NCI-H2196 treated with DMSO at 0.1 percent for 48 hours (cell line): ENCODE measurements at regions not wholly inside any gene's neighbourhood (a gene's known extent, or its start where the extent isn't known, plus 50 kb on each side); places are given as distances from the start of the nearest gene placed in this dataset.
"Not testable (repeated sequence)": the region's sequence is repeated elsewhere in the genome, so short reads cannot be mapped to it uniquely, and the experiment has no call there.

Experiments used
- DNase-seq: peaks from one replicate; lab custom pipeline; 2025; ENCODE audit not compliant: unreplicated experiment; lab: John Stamatoyannopoulos, UW

DNA sequence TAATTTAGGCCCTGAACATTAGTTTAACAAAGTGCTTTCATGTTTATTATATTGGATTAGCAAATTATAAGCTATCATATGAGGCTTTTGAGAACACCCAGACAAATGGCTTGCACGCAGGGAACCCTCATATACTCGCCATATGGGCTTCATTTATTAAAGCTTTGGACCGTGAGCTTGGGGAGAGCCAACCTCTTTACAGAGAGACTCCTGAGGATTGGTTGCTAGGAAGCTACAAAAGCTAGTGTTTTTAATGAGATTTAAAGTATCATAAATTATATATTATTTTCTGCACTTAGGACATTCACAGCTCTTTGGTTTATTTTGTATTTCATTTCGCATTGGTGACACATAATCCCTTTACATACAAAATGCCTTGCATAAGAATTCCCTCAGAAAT lies 193.8 kb upstream of the TOX3 start:
- DNase-seq: no peak

DNA sequence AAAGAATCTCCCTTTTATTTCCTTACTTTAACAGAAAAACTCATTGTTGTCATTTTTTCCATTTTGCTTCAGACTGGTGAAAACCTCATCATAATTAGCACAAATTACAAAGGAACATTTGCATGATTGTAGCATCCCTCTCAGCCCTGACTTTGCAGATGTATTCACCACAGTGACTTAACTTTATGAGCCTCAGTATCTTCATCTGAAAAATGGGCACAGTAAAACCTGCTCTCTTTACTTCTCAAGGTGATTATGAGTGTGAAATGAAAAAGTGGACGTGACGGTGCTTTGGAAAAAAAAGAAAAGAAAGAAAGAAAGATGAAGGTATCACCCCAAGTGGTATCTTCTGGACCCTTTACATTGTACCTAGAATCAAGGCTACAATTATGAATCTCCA lies 193.4 kb upstream of the TOX3 start:
- DNase-seq: no peak

DNA sequence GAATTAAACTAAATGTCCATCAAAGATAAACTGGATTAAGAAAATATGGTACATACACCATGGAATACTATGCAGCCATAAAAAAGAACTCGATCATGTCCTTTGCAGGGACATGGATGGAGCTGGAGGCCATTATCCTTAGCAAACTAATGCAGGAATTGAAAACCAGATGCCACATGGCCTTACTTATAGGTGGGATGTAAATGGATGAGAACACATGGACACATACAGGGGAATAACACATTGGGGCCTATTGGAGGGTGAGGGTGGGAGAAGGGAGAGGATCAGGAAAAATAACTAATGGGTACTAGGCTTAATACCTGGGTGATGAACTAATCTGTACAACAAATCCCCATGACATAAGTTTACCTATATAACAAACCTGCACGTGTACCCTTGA lies 192.0 kb upstream of the TOX3 start:
- DNase-seq: not testable (repeated sequence)

DNA sequence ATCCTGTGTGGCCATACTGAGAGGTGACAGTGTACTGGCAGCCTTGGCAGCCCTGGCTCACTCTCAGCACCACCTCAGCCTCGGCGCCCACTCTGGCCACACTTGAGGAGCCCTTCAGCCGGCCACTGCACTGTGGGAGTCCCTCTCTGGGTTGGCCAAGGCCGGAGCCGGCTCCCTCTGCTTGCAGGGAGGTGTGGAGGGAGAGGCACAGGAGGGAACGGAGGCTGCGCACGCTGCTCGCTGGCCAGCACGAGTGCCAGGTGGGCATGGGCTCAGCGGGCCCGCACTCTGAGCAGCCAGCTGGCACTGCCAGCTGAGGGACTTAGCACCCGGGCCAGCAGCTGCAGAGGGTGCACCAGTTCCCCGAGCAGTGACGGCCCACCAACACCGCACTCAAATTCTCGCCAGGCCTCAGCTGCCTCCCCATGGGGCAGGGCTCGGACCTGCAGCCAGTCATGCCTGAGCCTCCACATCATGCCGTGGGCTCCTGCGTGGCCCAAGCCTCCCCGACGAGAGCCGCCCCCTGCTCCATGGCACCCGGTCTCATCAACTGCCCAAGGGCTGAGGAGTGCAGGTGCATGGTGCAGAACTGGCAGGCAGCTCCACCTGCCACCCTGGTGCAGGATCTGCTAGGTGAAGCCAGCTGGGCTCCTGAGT lies 184.4 kb upstream of the TOX3 start:
- DNase-seq: no peak

DNA sequence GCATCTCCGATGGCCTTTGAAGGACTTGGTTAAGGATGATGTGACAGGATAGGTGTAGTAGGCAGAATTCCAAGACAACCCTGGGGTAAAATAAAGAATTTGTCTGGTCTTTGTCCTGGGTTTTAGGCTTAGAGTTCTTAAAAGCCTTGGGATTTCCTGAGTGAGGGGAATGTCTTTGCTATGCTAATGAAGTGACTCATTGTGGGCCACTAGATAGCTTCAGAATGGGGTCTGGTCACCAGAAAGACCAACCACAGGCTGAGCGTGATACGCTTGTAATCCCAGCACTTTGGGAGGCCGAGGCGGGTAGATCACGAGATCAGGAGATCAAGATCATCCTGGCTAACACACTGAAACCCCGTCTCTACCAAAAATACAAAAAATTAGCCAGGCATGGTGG lies 182.8 kb upstream of the TOX3 start:
- no peak for DNase-seq

DNA sequence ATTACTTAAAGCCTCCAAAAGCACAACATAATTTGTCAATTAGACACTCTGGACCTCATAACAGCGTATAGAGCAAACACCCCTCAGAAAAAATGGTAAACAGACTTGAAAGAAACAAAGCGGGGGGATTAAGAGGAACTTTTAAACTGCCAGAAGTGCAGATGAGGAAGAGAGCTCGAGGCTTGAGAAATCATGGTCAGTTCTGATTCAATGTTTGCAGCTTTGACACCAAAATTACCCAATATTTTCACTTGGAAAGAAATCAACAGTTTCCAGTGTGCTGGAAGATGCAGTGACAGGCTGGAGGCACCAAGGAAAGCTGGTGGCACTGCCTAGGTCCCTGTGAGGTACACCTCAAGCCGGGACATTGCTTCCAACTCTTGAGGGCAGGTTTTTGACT lies 180.9 kb upstream of the TOX3 start:
- no peak for DNase-seq

DNA sequence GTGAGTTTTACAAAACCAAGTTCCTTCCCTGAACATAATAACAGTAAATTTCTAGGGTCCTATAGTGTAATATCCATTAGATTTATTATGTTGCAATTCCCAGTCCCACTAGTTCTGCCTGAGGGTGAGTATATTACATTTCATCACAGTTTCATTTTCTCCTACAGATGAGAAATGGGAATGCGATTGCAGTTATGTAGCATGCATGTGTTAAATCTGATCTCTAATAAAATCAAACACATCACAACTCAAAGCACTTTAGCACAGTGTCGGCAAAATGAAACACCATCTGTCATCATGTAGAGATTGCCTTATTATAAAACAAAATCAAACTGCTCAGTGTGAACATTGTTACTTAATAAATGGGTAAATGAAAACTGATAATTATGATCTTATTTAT lies 180.5 kb upstream of the TOX3 start:
- no peak for DNase-seq

DNA sequence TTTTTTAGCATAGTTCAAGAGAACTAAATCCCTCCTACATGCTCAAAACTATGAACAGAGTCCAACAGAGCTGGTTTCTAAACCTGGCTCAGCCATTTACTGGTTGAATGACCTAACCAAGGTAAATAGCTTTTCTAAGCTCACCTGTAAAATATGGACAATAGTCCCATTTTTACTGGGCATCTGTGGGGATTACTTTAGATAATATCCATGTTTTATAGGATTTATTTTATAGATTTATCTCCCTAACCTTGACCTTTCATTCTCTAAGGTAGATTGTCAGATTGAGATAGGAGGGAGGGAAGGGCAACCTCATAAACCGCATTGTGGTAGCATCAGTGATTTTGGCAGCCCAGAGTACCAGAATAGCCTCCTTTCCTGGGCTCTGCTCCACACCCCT lies 178.5 kb upstream of the TOX3 start:
- no peak for DNase-seq

DNA sequence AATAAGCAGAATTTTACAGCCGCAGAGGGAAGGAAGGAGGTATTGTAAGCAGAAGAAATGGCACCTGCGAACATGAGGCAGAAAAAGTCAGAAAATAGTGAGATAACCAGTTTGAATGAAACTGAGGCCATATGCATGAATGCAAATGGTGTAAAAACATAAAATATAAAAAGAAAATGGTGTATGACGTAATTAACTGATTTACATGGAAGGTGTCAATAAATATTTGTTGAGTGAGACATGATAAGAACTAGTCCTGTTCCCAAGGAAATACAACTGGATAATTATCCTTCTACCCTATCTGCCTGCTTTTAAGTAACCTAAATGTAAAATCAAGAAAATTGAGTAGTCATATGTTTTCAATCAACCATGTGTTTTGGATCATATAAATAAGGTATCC lies 178.1 kb upstream of the TOX3 start:
- no peak for DNase-seq

DNA sequence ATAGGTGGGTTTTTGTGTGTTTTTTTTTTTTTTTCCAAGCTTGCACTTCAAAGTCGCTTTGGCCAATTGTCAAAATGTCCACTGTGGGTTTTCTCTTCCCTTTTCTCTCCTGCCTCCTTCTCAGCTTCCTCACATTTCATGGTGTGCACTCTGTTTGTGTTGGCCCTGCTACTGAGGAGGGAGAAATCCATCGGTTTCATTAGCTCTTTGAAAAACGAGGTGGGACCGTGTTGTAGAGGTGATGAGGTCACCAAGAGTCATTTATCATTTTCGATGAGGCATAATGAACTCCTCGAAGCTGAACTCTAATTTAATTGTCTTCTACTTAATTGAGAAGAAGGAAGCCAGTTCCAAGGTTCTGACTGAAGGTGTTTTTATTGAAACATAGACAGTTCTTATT lies 174.4 kb upstream of the TOX3 start:
- no peak for DNase-seq

DNA sequence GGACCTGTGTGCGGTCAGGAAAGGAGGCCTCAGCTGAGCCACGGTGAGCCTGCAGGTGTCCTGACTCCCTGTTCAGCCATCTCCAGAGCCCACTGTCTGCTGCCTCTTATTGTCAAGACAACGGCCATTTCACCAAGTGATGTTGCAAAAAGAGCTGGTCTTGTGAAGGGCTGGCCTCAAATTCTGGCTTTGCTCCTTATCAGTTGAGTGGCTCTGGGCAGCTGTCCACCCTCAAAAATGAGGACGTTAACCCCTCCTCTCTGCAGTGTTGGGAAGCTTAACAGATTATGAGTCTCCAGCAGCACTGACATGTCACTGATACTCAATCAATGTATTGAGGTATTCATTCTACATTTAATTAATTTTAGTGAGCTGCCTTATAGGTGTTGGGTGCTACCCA lies 171.1 kb upstream of the TOX3 start:
- DNase-seq: no peak

DNA sequence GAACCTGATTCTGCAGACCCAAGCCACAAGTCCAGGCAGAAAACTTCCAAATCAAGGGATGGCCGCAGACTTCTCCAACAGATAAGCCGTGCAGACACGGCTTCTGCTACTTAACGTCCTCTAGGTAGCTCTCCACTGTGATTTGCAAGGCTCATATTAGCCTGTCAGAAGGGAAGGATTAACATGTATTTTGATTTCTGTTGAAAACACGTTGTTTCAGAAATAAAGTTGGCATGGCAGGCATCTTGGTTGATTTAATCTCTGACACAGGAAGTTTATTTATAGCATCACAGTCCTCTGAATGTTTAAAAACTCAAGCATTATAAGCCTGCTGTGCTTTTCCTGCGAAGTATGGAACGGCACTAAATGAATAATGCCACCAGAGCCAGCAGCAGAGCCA lies 166.8 kb upstream of the TOX3 start:
- DNase-seq: no peak

DNA sequence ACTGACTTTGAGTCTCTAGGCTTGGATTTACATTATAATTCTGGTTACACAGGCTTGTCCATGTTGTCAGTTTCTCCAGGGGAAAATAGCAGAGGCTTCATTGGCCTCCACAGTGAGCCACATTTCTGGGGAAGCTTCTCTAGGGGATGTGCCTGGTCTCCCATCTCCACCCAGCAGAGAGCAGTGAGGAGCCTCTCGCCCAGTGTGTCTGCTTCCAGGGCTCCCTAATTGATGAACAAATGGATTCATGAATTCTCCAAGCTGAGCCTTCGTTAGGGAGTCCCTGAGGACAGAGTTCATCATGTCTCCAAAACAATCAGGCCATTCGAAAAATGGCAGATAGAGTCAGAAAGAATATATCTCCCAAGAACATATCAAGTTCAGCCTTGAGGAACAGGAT lies 162.4 kb upstream of the TOX3 start:
- no peak for DNase-seq

DNA sequence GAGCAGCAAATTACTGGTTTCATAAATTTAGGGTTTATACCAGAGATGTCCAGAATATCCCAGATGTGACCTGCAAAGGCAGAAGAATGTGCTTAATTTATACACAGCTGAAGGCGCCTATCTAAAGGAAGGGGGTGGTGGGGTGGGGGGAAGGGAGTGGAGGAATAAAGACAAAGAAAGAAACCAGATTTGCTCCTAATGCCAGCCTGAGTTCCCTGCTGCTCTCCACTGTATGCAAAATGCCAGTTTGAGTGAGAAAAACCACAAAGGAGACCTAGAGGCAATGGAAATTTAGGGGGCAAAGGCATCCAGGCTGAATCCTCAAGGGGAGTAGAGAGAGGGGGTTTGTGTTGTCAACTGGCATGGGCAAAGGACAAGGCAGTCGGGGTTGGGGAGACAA lies 161.5 kb upstream of the TOX3 start:
- DNase-seq: no peak

DNA sequence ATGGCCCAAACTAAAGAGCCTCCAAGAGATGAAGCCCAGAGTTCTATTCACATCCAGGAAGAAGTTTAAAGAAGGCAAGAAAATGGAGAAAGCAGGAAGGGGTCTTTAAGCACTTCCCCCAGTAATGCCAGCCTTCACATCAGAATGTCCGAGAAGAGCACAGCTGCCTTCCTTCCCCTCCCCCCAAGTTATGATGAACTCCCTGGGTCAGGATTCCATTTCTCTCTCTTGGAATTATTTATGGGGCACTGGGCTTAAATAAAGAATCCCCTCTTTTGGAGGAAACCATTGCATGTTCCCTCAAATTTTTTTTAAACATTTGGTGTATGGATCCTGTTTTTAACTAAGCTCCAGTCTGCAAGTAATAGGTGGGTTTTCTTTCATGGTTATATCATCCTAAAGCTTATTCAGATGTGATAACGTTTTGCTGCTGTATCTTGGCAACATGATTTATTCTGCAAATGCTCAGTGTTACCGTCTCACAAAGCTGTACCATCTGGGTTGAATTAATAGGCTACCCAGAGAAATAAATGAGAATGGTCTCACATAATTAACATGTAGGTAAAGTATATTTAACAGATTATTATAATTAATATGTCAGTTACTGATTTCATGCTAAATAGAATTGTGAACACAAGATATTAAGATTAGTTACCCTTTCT lies 160.9 kb upstream of the TOX3 start:
- no peak for DNase-seq

DNA sequence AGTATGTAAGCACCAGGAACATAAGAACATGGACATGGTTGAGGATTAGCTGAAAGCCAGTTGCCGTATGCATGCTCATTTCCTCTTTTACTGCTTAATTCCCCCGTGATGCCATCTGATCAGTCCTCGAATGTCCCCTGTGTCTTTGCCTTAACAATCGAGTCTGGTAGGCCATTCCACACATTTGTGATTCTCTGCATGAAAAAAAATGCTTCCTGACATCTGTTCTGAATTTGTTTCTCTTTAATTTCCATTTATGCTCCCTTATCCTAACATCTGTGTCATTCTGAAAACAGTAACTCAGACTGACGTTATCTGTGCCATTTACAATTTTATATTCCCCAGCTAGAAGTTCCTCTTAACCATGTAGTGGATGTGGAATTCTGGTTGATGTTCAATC lies 158.2 kb upstream of the TOX3 start:
- DNase-seq: no peak

DNA sequence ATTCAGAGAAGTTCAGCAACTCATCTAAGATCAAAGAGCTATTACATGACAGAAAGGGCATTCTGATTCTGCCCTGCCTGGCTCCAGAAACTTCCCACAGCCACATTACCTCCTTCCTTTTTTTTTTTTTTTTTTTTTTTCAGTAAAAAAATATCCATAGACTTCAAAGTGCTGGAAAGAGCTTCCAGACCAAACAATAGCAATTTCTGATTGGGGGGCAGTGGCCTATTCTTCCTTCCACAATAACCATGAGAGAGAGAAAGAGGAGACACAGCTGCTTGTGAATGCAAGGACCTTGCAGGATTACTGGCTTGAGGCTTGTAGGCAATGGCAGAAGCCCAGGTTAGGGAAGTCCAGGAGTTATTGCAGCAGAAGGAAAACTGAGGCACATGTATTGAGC lies 151.0 kb upstream of the TOX3 start:
- no peak for DNase-seq

DNA sequence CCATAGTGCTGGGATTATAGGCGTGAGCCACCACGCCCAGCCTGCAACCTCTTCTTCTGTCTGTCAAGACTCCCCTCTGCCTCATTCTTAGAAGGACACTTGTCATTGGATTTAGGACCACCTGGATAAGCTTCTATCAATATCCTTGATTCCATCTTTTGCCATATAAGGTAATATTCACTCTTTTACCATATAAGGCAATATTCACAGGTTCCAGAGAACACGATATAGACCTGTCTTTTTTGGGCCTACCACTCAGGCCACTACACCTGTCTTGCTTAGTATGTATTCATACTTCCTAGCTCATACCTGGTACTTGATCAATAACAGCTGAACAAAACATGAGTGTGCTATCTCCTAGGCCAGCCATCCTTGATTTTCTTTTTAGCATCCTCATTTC lies 149.2 kb upstream of the TOX3 start:
- DNase-seq: no peak

DNA sequence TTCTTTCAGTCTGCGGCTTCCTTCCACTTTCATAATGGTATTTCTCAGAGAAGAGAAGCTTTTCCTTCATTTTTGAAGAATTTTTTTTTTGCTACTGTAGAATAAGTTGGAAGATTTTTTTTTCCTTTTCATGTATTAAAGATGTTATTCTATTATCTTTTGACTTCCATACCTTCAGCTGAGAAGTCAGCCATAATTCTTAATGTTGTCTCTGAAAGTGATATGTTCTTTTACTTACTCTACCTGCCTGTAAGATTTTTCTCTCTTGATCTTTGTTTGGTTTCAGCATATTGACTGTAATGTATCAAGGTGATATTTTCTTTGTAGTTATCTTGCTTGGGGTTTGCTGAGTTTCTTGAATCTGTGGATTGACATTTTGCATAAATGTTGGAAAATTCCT lies 143.5 kb upstream of the TOX3 start:
- DNase-seq: no peak

DNA sequence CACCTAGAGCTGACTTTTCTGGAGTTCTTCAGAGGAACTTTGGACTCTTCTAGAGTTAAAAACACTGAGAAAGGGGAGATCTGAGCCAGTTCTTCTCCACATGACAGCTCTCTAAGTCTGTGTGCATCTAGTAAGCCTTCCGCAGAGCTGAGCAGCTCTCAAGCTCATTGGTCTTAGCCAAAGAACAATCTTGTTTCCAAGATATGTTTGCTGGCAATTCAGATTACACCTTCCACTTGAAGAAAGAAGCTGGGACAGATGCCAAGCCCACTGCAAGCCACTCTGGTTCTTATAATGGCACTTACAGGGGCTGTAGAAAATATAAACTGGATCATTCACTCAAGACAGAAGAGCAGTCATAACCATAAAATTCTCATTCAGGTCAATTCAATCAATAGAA lies 134.1 kb upstream of the TOX3 start:
- DNase-seq: no peak

DNA sequence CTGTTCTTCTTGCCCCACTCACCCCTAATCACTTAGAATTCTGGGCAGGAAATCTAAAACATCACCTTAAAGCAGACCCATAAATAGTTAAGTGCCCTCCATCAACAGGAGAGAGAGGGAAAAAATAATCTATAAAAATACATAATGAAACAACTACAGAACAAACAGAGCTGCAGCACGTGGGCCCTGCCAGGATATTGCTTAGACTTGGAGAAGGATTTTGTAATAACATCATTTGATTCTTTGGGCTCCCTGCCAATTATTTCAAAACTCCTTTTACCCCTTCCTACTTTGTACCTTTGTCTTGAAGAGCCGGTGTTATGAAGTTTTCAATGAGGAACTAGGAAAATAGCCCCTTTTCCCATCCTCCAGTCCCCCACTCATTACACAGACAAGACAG lies 130.6 kb upstream of the TOX3 start:
- DNase-seq: no peak

DNA sequence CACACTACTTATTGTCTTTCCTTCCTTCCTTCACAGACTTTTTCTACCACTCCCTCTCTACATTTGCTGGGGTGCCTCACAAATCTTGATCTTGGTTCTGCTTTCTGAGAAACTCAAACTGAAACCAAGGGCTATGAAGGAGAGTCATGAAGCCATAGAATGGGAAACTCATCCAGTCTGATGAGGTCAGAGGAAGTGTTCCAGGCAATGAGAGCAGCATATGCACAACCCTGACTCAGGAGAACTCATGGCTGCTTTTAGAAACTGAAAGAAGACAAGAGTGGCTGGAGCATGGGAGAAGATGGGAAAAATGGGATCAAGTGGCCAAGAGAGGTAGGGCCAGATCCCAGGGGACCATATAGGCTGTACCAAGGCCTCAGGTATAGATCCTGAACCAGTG lies 130.0 kb upstream of the TOX3 start:
- DNase-seq: no peak

DNA sequence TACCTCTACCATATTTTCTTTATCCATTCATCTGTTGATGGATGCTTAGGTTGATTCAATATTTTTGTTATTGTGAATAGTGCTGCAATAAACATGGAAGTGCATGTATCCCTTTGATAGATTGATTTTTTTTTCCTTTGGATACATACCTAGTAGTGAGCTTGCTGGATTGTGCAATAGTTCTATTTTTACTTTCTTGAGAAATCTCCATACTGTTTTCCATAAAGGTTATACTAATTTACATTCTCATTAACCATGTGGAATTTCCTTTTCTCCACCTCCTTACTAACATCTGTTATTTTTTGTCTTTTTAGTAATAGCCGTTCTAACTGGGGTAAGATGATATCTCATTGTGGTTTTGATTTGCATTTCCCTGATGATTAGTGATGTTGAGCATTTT lies 124.6 kb upstream of the TOX3 start:
- DNase-seq: no peak
